ENCODE measurements at regions not wholly inside any gene's neighbourhood (a gene's known extent, or its start where the extent isn't known, plus 50 kb on each side); places are given as distances from the start of the nearest gene placed in this dataset.
"Not testable (repeated sequence)": the region's sequence is repeated elsewhere in the genome, so short reads cannot be mapped to it uniquely, and the experiment has no call there.

DNA sequence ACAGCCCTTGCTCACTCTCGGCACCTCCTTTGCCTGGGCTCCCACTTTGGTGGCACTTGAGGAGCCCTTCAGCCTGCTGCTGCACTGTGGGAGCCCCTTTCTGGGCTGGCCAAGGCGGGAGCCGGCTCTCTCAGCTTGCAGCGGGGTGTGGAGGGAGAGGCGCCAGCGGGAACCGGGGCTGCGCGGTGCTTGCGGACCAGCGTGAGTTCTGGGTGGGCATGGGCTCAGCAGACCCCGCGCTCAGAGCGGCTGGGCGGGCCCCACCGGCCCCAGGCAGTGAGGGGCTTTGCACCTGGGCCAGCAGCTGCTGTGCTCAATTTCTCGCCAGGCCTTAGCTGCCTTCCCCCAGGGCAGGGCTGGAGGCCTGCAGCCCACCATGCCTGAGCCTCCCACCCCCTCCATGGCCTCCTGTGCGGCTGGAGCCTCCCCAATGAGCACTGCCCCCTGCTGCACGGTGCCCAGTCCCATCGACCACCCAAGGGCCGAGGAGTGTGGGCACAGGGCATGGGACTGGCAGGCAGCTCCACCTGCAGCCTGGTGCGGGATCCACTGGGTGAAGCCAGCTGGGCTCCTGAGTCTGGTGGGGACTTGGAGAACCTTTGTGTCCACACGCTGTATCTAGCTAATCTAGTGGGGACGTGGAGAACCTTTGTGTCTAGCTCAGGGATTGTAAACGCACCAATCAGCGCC is 586.7 kb upstream of the BCHE start:
- not testable (repeated sequence) for TF ChIP-seq EZH2 (IDR thresholded peaks at IDR 0.05; ENCODE audit: insufficient read depth, poor library complexity, severe bottlenecking); EZH2phosphoT487 (IDR thresholded peaks at IDR 0.05; ENCODE audit: insufficient read depth, low read depth)
